B cell (primary cell): ENCODE measurements at regions not wholly inside any gene's neighbourhood (a gene's known extent, or its start where the extent isn't known, plus 50 kb on each side); places are given as distances from the start of the nearest gene placed in this dataset.

Source experiments
- ATAC-seq: fragments of 200-7000 bp; cut with Tn5 transposase; one replicate; pipeline ENCODE4 v1.10.0; 2021; ENCODE audit warnings: low read depth, mild to moderate bottlenecking, moderate number of reproducible peaks, moderate library complexity
- CTCF ChIA-PET: fragments of 350-600 bp; sonication (Branson Sonifier 250); formaldehyde crosslinking; loops from one replicate; lab custom pipeline; 2021; ENCODE audit warnings: antibody characterized with exemption, inconsistent platforms; lab: Charles Lee
- POLR2A ChIA-PET: fragments of 350-600 bp; sonication (Branson Sonifier 250); formaldehyde crosslinking; loops from one replicate; lab custom pipeline; 2021; ENCODE audit warnings: antibody characterized with exemption; lab: Charles Lee
- DNase-seq: peaks from one replicate; pipeline ENCODE4 v3.0.0; 2013
- H2AFZ ChIP-seq: 2 replicates; pipeline ENCODE4 v1.6.1; 2012; ENCODE audit warnings: mild to moderate bottlenecking, low read depth, low read length; ENCODE audit not compliant: insufficient read depth, poor library complexity, severe bottlenecking
- H3K27ac ChIP-seq, 2 donors: 1 replicate in 1 of 2; 2 replicates in 1 of 2; pipeline ENCODE4 v1.5.1; 2012 to 2013; ENCODE audit warnings: low read length in 2 of 2, mild to moderate bottlenecking in 2 of 2, moderate library complexity in 1 of 2
- H3K27me3 ChIP-seq, 4 experiments: fragments of 200-600 bp in 1 of 4; sonication (generic) in 1 of 4; replicated peaks in 1 of 4; 1 replicate in 2 of 4; 2 replicates in 2 of 4; pipeline versions ENCODE4 v1.6.1 to v1.7.0; 2013 to 2016; ENCODE audit warnings: low read length in 3 of 4, mild to moderate bottlenecking in 2 of 4, mixed read lengths in 1 of 4, moderate library complexity in 1 of 4; ENCODE audit not compliant: insufficient read depth in 4 of 4, control insufficient read depth in 3 of 4; ENCODE audit errors: control extremely low read depth in 1 of 4
- H3K36me3 ChIP-seq, 2 experiments: replicated peaks in 1 of 2; 1 replicate in 1 of 2; 2 replicates in 1 of 2; pipeline versions ENCODE4 v1.6.1 to v1.7.1; 2013; ENCODE audit warnings: low read length in 1 of 2; ENCODE audit not compliant: insufficient read depth in 2 of 2, control insufficient read depth in 1 of 2; ENCODE audit errors: control extremely low read depth in 1 of 2, extremely low read depth in 1 of 2
- H3K4me1 ChIP-seq, 2 donors: fragments of 200-600 bp in 1 of 2; sonication (generic) in 1 of 2; 1 replicate in 1 of 2; 2 replicates in 1 of 2; pipeline versions ENCODE4 v1.5.1 to v1.6.1; 2013 to 2017; ENCODE audit warnings: low read length in 2 of 2; ENCODE audit not compliant: control insufficient read depth in 2 of 2, insufficient read depth in 2 of 2
- H3K4me2 ChIP-seq: replicated peaks from 2 replicates; pipeline ENCODE3; 2012; ENCODE audit warnings: mild to moderate bottlenecking, low read depth, low read length; ENCODE audit not compliant: poor library complexity, severe bottlenecking
- H3K4me3 ChIP-seq, 5 experiments: fragments of 200-600 bp in 1 of 5; sonication (generic) in 1 of 5; 1 replicate in 3 of 5; 2 replicates in 2 of 5; pipeline versions ENCODE4 v1.5.1 to v1.7.0; 2011 to 2016; ENCODE audit warnings: low read length in 4 of 5, mild to moderate bottlenecking in 4 of 5, low read depth in 2 of 5, control low read depth in 1 of 5, moderate library complexity in 1 of 5; ENCODE audit not compliant: insufficient read depth in 1 of 5; ENCODE audit errors: control extremely low read depth in 1 of 5, extremely low read depth in 1 of 5
- H3K79me2 ChIP-seq: fragments of 200-600 bp; sonication (generic); one replicate; pipeline ENCODE4 v1.6.0; 2016; ENCODE audit warnings: low read length; ENCODE audit not compliant: control insufficient read depth, insufficient read depth
- H3K9ac ChIP-seq: fragments of 200-600 bp; sonication (generic); 2 replicates; pipeline ENCODE4 v1.6.1; 2017; ENCODE audit warnings: mild to moderate bottlenecking, low read length, moderate library complexity
- H3K9me3 ChIP-seq, 3 donors: one replicate each; pipeline versions ENCODE4 v1.6.1 to v1.7.1; 2013; ENCODE audit warnings: low read length in 2 of 3; ENCODE audit not compliant: control insufficient read depth in 2 of 3, insufficient read depth in 1 of 3; ENCODE audit errors: control extremely low read depth in 1 of 3
- H4K20me1 ChIP-seq: 2 replicates; pipeline ENCODE4 v1.6.0; 2012; ENCODE audit warnings: mild to moderate bottlenecking, low read length; ENCODE audit not compliant: insufficient read depth, control insufficient read depth, poor library complexity, severe bottlenecking
- H3K27ac Mint-ChIP-seq: one replicate; pipeline ENCODE4 v1.8.0; 2021; ENCODE audit warnings: mixed read lengths
- H3K27me3 Mint-ChIP-seq: one replicate; pipeline ENCODE4 v1.8.0; 2021; ENCODE audit warnings: mixed read lengths
- H3K4me1 Mint-ChIP-seq: one replicate; pipeline ENCODE4 v1.8.0; 2021; ENCODE audit warnings: mixed read lengths
- H3K4me3 Mint-ChIP-seq: one replicate; pipeline ENCODE4 v1.8.0; 2021; ENCODE audit warnings: mixed read lengths
- H3K9me3 Mint-ChIP-seq: one replicate; pipeline ENCODE4 v1.8.0; 2022; ENCODE audit warnings: mixed read lengths; ENCODE audit not compliant: insufficient read depth
- EZH2 ChIP-seq: IDR thresholded peaks from 2 replicates; pipeline ENCODE4 v1.6.1; 2012; ENCODE audit warnings: borderline replicate concordance, low read depth, mild to moderate bottlenecking, moderate library complexity, low read length; ENCODE audit not compliant: insufficient read depth, poor library complexity, severe bottlenecking
- WGBS: methylation state at CpG from one replicate; pipeline ENCODE4 v1.1.5; 2013; ENCODE audit warnings: missing lambda C conversion rate; ENCODE audit not compliant: insufficient coverage; 5-methylcytosine and 5-hydroxymethylcytosine counted together
- intact Hi-C: fragments of 100-400 bp; cut with micrococcal nuclease; formaldehyde crosslinking; loops from one replicate; pipeline ENCODE4 v1.10.0; 2022
- TF ChIP-seq, protein P1 (sequence below): fragments of 200-600 bp; IDR thresholded peaks from one replicate; pipeline ENCODE4 v1.8.0; 2022; ENCODE audit warnings: antibody characterized with exemption, mild to moderate bottlenecking

GRCh38 chr2:75336451-75336850, 137.1 kb upstream of the TACR1 start:
- Histone ChIP-seq H4K20me1 (peaks cover 3% of the 10 kb centered on the region), H3K27me3 (no peaks in the 10 kb centered on the region), H3K4me2 (no peak overlapping the region), H3K79me2 (no peaks in the 10 kb centered on the region), H2AFZ (no peak overlapping the region), H3K4me3 (no peak overlapping the region), H3K9me3 (no peaks in the 10 kb centered on the region), H3K9ac (no peak overlapping the region), H3K4me1 (no peaks in the 10 kb centered on the region), H3K36me3 (no peaks in the 10 kb centered on the region), H3K27ac (no peak overlapping the region)
- no peak for TF ChIP-seq EZH2
- TF ChIP-seq, protein P1, sequence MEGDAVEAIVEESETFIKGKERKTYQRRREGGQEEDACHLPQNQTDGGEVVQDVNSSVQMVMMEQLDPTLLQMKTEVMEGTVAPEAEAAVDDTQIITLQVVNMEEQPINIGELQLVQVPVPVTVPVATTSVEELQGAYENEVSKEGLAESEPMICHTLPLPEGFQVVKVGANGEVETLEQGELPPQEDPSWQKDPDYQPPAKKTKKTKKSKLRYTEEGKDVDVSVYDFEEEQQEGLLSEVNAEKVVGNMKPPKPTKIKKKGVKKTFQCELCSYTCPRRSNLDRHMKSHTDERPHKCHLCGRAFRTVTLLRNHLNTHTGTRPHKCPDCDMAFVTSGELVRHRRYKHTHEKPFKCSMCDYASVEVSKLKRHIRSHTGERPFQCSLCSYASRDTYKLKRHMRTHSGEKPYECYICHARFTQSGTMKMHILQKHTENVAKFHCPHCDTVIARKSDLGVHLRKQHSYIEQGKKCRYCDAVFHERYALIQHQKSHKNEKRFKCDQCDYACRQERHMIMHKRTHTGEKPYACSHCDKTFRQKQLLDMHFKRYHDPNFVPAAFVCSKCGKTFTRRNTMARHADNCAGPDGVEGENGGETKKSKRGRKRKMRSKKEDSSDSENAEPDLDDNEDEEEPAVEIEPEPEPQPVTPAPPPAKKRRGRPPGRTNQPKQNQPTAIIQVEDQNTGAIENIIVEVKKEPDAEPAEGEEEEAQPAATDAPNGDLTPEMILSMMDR: no peak
- Mint-ChIP-seq H3K27me3 (no peaks in the 10 kb centered on the region), H3K9me3 (no peaks in the 10 kb centered on the region), H3K27ac (no peak overlapping the region), H3K4me3 (no peak overlapping the region), H3K4me1 (peaks cover 11% of the 10 kb centered on the region)
- WGBS: 94% methylated on average over 3 of the region's 3 CpGs
- ChIA-PET POLR2A (no interaction called here), CTCF (no interaction called here)
- intact Hi-C loops: no loop called here
- no peak for ATAC-seq
- no peak for DNase-seq

DNA sequence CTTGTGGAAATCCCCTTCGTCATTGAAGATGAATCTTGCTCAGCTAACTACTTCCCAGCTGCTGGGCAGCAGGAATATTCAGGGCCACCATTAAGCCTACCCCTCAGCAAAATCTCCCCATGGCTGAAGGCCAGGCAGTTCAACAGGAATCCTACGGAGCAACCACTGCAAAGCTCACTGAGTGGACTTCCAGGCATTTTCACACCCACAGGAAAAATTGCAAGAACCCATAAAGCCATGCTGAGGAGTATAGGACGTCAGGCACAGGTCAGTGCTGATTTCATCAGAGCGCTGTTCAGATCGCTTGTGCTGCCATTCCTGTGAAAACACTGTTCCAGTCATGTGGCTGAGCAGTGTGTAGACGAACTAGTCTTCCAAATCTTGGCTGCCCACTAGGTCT, 134.8 kb upstream of the TACR1 start:
- Mint-ChIP-seq H3K27ac (no peak overlapping the region), H3K9me3 (no peaks in the 10 kb centered on the region), H3K27me3 (no peaks in the 10 kb centered on the region), H3K4me1 (peaks cover 6% of the 10 kb centered on the region), H3K4me3 (no peak overlapping the region)
- Histone ChIP-seq H3K27me3 (no peaks in the 10 kb centered on the region), H3K36me3 (no peaks in the 10 kb centered on the region), H3K9ac (no peak overlapping the region), H3K4me2 (no peak overlapping the region), H2AFZ (no peak overlapping the region), H3K27ac (no peak overlapping the region), H3K4me1 (no peaks in the 10 kb centered on the region), H3K4me3 (no peak overlapping the region), H3K9me3 (no peaks in the 10 kb centered on the region), H4K20me1 (peaks cover 3% of the 10 kb centered on the region), H3K79me2 (no peaks in the 10 kb centered on the region)
- POLR2A ChIA-PET: no interaction called here
- CTCF ChIA-PET: no interaction called here
- TF ChIP-seq, protein P1: no peak
- no peak for TF ChIP-seq EZH2
- WGBS: 95% methylated on average over 5 of the region's 6 CpGs
- intact Hi-C loops: no loop called here
- DNase-seq (no peak), ATAC-seq (no peak)
